ENCODE measurements at regions not wholly inside any gene's neighbourhood (a gene's known extent, or its start where the extent isn't known, plus 50 kb on each side); places are given as distances from the start of the nearest gene placed in this dataset.

DNA sequence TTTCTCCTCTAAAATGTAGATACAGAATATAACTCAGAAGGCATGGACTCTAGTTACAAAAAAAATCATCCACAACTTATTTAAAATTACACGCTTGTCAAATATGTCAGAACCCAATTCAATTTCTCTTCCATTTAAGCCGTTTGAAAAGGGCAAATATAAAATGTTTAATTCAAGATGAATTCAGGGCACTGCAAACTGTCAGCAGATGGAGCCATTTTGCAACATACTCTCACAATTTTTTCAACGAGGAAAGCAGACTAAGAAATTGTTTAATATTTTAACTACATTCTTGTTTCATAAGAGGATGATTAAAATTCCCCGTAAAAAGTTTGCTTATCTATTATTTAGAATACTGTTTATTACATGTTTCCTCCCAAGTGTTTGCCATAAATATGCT, 321.3 kb upstream of the CPXCR1 start:
- no peak for DNase-seq

DNA sequence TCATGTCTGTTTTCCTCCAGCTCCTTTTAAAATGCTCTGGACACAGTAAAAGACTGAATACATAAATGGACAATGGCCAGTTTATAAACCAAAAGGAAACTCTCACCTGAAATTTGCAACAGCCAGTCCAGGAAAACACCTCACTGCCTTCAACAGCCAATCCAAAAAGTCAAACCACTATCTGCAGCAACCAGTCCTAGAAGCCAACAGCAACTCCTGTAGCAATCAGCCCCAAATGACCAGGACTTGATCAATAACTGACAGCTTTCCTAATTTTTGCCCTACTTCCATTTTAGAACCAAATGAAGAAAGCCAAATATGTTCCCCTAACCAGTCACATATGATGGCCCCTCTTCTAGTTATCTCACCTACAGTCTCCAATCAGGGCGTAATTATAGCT, 309.5 kb upstream of the CPXCR1 start:
- no peak for DNase-seq

DNA sequence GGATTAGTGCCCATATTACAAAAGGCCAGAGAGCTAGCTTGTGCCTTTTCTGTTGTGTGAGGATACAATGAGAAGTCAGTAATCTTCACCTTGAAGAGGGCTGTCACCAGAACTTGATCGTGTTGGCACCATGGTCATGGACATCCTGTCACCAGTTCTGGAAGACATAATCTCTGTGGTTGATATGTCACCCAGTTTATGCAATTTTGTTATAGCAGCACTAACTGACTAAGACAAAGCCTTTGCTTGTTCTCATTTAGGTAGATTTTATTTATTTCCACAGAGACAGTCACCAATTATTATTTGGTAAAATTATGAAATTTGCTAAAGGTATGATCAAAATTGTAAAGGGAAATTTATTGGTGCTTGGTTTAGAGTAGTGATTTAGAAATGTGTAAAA, 308.8 kb upstream of the CPXCR1 start:
- no peak for DNase-seq

DNA sequence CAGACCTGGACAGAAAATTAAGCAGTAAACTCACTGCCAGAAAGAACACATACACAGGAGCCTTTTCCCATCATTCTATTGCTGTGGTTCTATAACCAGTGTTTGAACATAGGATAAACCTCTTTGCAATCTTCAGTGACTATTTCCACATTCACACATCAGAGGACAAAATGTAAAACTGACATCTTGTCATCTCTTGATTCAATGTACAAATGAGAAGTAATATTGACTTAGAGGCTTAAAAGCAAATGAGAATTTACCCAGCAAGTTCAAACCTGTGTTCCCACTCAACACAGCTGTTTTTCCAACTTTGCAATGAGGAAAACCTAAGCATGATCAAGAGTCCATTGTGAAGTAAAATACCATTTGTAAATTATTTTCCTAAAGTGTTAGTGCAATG, 307.1 kb upstream of the CPXCR1 start:
- DNase-seq, result no peak

All from activated CD4-positive, alpha-beta T cell treated with anti-CD3 and anti-CD28 coated beads, Interleukin-10, Interleukin-2, amounts not matched to agents 100 ng/mL and 50 ng/mL, durations not matched to agents 16 hours and 8 hours (primary cell).